Limb (tissue), 2 donors: ENCODE measurements at regions not wholly inside any gene's neighbourhood (a gene's known extent, or its start where the extent isn't known, plus 50 kb on each side); places are given as distances from the start of the nearest gene placed in this dataset.

Source experiments
- DNase-seq, 2 donors: peaks; one replicate each; pipeline ENCODE4 v3.0.0-alpha.2; 2016; ENCODE audit errors: extremely low spot score in 2 of 2

GRCh38 chr16:50960517-50961202 lies 190.4 kb downstream of the SALL1 start:
- DNase-seq: no peak

- DNase-seq: no peak
These were observed 194.0 kb downstream of the SALL1 start for GRCh38 chr16:50957056-50957455.

DNA sequence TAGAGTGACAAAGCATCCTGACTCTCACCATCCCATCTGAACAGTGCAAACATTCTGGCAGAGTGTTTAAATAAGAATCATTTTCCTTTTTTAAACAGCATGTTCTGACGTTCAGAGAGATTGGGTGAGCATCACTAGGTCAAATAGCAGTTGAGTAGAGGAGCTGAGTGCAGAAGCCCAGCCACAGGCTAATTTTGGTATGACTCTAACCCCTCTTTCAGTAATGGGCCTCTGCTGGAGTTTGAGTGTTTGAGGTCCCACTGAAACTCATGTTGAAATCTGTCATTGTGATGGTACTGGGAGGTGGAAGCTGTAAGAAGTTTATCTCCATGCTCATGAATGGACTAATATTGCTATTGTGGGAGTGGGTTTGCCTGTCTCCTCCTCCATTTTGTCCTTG lies 194.4 kb downstream of the SALL1 start:
- no peak for DNase-seq

DNA sequence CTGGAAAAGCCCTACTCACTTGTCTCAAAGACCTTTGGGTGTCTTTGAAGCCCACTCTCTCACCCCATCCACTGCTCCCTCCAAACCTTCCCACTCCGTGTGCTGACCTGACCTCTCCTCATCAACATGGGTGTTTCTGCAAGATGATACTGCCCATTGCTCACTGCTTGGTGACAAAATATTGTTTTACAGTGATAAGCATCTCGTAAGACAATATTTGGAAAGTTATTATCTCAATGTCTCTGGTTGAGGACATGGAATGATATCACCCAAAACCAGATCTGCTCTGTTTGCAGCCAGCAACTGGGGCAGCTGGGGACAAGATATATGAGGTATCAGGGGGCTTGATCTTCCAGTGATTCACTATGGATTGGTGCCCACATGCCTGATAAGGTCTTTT lies 195.8 kb downstream of the SALL1 start:
- DNase-seq: no peak

GRCh38 chr16:50954469-50954868 lies 196.6 kb downstream of the SALL1 start:
- no peak for DNase-seq

- no peak for DNase-seq
These were observed 197.8 kb downstream of the SALL1 start for GRCh38 chr16:50953290-50953689.

DNA sequence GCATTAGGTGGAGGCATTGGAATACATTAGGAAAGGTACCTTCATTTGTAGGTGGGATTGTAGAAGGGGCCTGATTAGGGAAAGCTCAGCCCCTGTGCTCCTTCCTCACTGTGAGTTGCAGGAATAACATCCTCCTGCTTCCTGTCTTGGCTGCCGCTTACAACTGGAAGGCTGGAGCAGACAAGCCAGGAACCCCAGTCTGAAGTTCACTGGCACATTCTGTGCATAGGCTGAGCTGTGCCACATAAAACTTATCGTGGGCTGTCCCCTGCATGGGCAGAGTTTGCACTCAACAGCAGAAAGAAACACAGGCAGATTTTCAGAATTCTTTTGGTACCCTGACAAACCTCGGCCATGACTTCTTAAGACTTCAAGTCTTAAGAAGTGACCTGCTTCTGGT lies 200.1 kb downstream of the SALL1 start:
- no peak for DNase-seq

GRCh38 chr16:50948268-50948930 lies 202.7 kb downstream of the SALL1 start:
- no peak for DNase-seq

DNA sequence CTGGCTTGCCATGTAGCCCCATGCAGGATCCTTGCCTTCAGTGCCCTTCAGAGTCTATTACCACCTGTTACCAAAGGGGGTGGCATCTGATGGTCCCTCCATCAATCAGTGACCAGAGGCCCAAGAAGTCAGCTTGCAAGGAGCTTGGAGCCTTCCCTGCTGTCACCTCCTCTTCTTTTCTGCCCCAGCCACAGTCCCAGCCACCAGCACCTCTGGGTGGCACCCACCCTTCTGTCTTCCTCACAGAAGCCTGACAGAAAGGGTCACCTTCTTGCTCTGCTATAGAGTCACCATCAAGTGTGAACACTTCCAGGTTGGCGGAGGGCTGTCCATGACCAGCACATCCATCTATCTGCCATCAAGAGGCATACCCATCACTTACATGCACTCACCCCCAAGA lies 203.2 kb downstream of the SALL1 start:
- DNase-seq: no peak

DNA sequence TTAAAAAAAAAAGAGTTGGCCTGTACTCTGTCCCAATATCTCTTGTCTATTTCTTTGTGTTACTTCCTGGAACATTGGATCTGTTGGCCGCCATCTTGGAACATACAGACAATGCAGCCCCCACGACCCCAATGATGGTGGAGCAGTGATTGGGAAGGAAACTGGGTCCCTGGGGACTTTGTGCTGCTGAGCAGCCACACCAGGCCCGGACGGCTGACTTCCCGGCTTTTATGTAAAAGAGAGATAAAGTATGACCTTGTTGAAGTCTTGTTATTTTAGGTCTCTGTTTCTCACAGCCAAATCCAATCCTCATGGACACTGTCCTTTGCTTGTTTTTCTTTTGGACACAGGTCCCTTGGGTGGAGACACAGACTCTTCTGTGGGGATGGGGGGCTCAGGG lies 204.5 kb downstream of the SALL1 start:
- DNase-seq: no peak

- DNase-seq: no peak
These were observed 204.2 kb downstream of the CYLD start for GRCh38 chr16:50946098-50946497.

DNA sequence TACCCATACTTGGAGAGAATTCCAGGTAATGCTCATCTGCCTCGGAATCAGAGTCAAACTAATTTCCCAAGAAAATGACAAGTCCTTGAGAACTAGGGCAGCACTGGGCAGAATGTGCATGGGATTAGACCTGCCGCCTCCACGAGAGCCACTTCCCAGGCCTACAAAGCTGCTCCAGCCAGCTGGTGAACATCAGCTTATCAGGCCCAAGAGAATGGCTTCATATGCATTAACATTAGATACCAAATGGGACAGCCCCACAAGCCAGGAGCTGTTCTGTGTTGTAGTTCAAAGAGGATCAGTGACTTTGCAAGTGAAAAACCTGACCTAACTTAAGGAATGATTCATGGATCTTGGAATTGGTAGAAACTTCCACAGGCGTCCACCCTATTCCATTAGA lies 203.3 kb downstream of the CYLD start:
- DNase-seq: no peak

DNA sequence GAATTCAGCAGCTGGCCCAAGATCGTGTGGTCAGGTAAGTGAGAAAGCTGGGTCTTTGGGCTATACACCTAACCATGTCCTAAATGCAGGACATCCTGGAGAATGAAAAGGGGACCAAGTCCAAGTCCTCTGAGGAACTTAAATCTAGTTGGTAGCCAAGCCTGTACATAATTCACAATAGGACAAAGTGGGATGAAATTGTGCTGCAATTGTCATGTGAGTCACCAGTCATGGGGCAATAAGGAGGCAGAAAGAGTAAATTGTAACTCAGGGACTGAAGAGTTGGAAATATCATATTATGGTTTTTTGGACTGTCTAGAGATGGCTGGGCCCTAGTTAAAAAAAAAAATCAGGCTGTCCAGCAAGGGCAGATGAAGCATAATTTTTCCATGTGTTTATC lies 202.6 kb downstream of the CYLD start:
- DNase-seq: no peak

GRCh38 chr16:50944033-50944432 lies 202.1 kb downstream of the CYLD start:
- DNase-seq: no peak

- no peak for DNase-seq
These were observed 200.3 kb downstream of the CYLD start for GRCh38 chr16:50942143-50942542.

GRCh38 chr16:50941681-50942080 lies 199.8 kb downstream of the CYLD start:
- no peak for DNase-seq

DNA sequence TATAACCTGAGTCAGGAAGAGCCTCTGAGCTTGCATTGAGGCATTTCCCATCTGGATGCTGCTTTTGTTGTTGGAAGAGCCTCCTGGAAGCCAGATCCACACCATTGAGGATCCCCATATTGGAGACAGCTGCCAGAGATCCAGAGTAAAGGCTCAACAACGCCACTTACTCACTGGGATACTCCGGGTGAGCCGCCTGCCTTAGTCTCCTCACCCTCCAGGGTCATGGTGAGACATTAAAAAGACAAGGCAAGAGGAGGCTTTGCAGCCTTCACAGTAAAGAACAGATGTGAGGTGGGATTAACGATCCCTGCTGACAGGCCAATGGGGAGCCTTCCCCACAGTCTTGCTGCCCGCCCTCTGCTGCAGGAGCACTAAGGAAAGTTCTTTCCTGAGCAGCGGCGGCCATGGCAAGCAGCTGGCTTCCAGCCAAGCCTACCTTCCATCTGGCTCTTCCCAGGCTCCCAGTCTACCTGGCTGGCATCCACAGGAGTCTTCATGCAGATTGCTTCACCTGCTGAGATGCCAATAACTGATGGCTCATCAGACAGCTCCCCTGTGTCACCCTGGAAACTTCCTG lies 198.5 kb downstream of the CYLD start:
- DNase-seq: no peak

GRCh38 chr16:50939356-50939755 lies 197.5 kb downstream of the CYLD start:
- DNase-seq: no peak

- no peak for DNase-seq
These were observed 197.0 kb downstream of the CYLD start for GRCh38 chr16:50938932-50939331.

- no peak for DNase-seq
These were observed 191.4 kb downstream of the CYLD start for GRCh38 chr16:50933262-50933661.

DNA sequence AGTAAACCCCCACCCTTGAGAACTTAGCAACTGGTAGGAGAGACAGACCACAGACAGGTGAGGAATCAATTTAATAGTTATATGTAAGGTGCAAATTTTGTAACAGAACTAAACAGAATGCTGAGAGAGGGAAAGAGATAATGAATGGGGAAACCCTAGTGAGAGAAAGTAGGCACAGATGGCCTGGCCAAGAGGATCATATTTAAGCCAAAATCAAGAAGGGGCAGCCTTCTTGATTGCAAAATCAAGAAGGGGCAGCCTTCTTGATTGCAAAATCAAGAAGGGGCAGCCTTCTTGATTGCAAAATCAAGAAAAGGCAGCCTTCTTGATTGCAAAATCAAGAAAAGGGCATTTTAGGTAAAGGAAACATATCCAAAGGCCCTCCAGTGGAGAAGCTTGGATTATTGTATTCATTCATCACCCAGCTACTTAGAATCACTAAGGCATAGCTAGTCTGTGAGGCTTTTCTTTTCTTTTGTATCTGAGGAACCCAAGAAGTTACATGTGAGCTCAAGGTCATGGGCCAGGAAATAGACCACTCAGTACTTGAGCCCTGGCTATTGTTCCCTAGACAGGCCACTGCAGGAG lies 190.6 kb downstream of the CYLD start:
- DNase-seq: no peak

DNA sequence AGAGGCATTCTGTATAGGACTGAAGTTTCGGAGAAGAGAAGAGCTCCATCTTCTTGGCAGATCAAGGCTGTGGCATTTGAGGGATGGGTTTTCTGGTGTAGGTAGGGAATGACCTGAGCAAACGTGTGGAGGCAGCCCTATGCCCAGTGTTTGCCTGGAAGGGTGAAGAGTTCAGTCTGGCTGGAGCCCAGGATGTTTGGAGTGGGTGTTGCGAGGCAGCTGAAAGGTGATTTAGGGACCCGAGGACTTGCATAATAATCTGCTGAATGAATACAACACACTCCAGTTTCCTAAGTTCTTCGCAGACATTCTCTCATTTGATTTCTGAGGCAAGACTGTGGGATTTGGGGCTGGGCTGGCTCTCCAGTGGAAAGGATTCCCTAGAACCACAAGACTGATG lies 186.2 kb downstream of the CYLD start:
- DNase-seq: no peak
